Activated naive CD4-positive, alpha-beta T cell treated with anti-CD3 and anti-CD28 coated beads, Interleukin-2, amount 50 U/mL, for 72 hours (primary cell): ENCODE measurements at regions not wholly inside any gene's neighbourhood (a gene's known extent, or its start where the extent isn't known, plus 50 kb on each side); places are given as distances from the start of the nearest gene placed in this dataset.

Experiments used
- ATAC-seq, 2 donors: fragments of 150-1000 bp; cut with Tn5 transposase; 2 replicates each; pipeline ENCODE4 v1.10.0; 2021; ENCODE audit warnings: mild to moderate bottlenecking in 2 of 2, moderate library complexity in 2 of 2
- DNase-seq, 2 donors: peaks; one replicate each; pipeline ENCODE4 v3.0.0; 2021 to 2022; ENCODE audit warnings: low spot score in 2 of 2
- H3K27ac Mint-ChIP-seq, 2 donors: one replicate each; pipeline ENCODE4 v1.8.0; 2022; ENCODE audit warnings: mild to moderate bottlenecking in 2 of 2, mixed read lengths in 2 of 2
- H3K36me3 Mint-ChIP-seq, 2 donors: one replicate each; pipeline ENCODE4 v1.8.0; 2022; ENCODE audit warnings: mixed read lengths in 2 of 2
- H3K9me3 Mint-ChIP-seq, 2 donors: one replicate each; pipeline ENCODE4 v1.8.0; 2022; ENCODE audit warnings: mixed read lengths in 2 of 2

DNA sequence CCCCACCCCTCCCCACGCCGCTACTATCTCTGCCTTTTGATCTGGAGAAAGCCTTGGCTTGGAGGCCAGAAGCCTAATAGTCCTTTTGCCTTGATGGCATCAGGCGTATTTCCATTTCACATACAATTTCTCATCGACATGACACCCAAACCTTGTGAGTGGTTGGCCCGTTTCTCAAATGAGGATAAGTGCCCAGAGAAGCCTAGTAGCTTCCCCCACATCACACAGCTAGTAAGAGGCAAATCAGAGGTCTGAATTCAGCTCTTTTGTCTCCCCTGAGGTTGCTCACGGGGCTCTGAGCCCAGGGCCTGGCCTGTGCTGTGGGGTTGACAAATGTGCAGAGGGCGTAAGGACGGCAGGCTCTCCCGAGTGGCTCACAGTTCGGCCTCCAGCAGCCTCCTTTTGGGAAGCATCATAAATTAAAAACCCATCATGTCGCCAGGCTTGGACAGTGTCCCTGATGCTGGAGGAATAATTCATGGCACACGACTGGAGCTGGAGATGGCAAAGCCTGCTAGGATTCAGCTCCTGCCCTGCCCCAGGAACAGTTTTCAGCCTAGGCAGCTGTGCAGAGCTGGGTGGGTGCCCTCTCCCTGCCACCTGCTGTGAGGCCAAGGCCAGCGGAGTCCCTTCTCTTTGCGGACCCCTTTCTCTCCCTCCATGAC lies 263.8 kb downstream of the NSG2 start:
- no peak for ATAC-seq
- no peak overlapping the region for H3K27ac Mint-ChIP-seq
- no peak for DNase-seq
- no peaks in the 10 kb centered on the region for H3K9me3 Mint-ChIP-seq
- H3K36me3 Mint-ChIP-seq: no peaks in the 10 kb centered on the region

DNA sequence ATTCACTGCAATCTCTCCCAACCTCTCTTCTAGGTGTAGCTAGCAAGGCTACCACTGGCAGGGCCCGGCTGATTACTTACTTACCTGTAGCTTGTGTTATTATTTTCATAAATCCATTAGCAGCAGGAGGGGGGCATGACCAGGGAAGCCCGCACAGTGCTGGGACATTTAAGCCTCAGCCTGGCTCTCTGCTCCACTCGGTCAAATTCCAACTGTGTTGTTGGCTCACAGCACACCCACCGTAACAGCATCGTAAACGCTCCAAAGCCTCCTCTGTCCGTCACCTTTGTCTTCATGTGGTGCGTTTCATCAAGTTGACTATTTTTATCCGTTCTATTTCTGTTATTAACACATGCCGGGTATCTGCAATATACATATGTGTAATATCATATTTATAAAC lies 264.7 kb downstream of the NSG2 start:
- H3K36me3 Mint-ChIP-seq: no peaks in the 10 kb centered on the region
- no peak overlapping the region for H3K27ac Mint-ChIP-seq
- DNase-seq (no peak), ATAC-seq (no peak)
- H3K9me3 Mint-ChIP-seq: no peaks in the 10 kb centered on the region

GRCh38 chr5:174310706-174311105 lies 265.2 kb downstream of the NSG2 start:
- Mint-ChIP-seq H3K27ac (no peak overlapping the region), H3K36me3 (no peaks in the 10 kb centered on the region), H3K9me3 (no peaks in the 10 kb centered on the region)
- DNase-seq (no peak), ATAC-seq (no peak)

DNA sequence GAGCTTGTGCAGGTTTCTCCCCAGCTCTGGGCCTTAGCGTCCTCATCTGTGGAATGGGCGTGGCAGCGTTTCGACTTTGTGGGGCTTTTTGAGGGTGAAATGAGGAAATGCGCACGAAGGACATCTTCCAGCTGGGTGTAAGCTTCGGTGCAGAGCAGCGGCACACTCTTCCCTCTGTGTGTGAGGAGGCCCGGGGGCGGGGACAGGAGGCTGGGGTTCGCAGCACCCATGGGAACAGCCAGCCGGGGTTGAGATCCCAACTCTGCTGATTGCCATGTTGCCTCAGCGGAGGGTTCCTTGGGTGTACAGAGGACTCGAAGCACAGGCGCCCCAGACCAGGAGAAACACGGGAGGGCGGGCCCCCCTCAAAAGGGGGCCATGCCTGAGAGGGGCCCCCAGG lies 265.6 kb downstream of the NSG2 start:
- H3K36me3 Mint-ChIP-seq: no peaks in the 10 kb centered on the region
- no peak overlapping the region for H3K27ac Mint-ChIP-seq
- DNase-seq (no peak), ATAC-seq (no peak)
- H3K9me3 Mint-ChIP-seq: no peaks in the 10 kb centered on the region

DNA sequence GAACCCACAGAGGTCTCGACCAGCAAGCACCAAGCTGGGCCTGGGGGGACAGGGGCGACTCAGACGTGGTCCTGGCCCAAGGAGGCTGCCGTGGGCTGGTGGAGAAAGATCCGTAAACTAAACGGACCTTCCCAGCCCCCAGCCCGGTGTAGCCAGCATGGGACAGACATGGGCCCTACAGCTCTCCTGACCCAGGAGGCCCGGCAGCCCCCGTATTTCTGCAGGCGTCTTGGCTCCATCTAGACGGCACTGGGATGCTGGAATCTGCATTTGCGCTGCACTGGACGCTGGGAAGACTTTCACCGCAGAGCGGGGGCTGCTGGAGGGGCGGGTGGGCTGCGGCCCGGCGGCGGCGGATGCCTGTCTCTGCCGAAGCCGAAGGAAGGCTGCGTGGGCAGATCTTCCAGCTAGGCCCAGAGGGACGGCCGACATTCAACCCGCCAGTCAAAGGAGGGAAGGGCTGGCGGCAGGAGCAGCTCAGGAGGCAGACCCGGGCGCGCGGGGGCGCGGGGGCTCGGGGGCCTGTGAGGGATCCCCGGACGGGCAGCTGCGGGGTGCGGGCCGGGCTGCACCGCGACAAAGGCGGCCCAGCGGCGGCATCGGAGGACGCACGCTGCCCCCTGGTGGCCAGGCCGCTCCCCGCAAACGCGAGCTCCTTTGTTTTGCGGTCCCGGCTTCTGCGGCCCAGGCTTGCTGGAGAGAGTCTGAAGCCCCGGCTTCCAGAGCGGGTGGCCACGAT lies 266.2 kb downstream of the NSG2 start:
- peak; percentile 52 to 86 for ATAC-seq
- Mint-ChIP-seq H3K9me3 (no peaks in the 10 kb centered on the region), H3K36me3 (no peaks in the 10 kb centered on the region), H3K27ac (no peak overlapping the region)
- peak; percentile 57 to 77 for DNase-seq

GRCh38 chr5:174312270-174312617 lies 266.7 kb downstream of the NSG2 start:
- DNase-seq (no peak), ATAC-seq (peak in 1 of 2 donors; percentile 55)
- H3K9me3 Mint-ChIP-seq: no peaks in the 10 kb centered on the region
- no peak overlapping the region for H3K27ac Mint-ChIP-seq
- no peaks in the 10 kb centered on the region for H3K36me3 Mint-ChIP-seq

GRCh38 chr5:174312641-174313040 lies 267.1 kb downstream of the NSG2 start:
- H3K36me3 Mint-ChIP-seq: no peaks in the 10 kb centered on the region
- H3K27ac Mint-ChIP-seq: no peak overlapping the region
- H3K9me3 Mint-ChIP-seq: no peaks in the 10 kb centered on the region
- no peak for DNase-seq
- ATAC-seq: no peak

DNA sequence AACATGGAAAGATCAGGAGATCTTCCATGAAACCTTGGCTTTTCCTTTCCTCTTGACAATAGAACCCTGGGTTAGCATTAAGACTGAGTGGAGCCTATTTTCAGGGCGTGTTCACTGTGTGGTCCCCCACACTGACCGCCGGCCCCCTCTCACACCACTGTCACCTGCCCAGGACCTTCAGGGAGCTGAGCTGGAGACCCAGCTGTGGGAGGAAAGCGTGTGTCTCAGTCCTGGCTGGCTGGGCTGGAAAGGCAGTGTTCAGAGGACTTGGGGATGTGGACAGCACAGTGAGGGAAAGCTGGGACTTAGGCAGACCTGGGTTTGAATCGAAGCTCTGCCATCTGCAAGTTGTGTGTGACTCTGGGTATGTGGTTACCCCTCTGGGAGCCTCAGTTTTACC lies 268.1 kb downstream of the NSG2 start:
- no peak for DNase-seq
- Mint-ChIP-seq H3K9me3 (no peaks in the 10 kb centered on the region), H3K27ac (no peak overlapping the region), H3K36me3 (no peaks in the 10 kb centered on the region)
- ATAC-seq: no peak

- no peak for ATAC-seq
- no peak overlapping the region for H3K27ac Mint-ChIP-seq
These were observed 268.8 kb downstream of the NSG2 start for GRCh38 chr5:174314261-174314660.

DNA sequence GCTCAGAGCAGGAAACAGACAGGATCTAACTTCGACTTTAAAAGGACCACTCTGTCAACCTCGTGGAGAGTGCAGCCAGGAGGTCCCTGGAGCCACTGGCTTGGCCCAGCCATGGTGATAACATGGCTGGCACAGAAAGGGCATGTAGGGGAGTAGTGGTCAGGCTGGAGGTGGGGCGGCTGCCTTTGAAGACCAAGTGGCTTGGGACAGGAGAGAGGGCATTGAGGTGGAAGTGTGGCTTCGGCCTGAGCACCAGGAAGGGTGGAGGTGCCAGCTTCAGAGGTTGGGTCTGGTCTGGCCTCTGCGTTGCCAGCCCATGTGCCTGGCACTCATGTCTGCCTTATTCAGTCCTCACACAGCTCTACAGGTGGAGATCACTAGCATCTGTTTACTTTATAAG lies 270.0 kb downstream of the NSG2 start:
- DNase-seq (no peak), ATAC-seq (no peak)
- Mint-ChIP-seq H3K27ac (no peak overlapping the region), H3K36me3 (no peaks in the 10 kb centered on the region), H3K9me3 (no peaks in the 10 kb centered on the region)

More at GRCh38 chr5:174314261-174314660, 268.8 kb downstream of the NSG2 start:
- H3K9me3 Mint-ChIP-seq: no peaks in the 10 kb centered on the region
- DNase-seq: no peak
- H3K36me3 Mint-ChIP-seq: no peaks in the 10 kb centered on the region

DNA sequence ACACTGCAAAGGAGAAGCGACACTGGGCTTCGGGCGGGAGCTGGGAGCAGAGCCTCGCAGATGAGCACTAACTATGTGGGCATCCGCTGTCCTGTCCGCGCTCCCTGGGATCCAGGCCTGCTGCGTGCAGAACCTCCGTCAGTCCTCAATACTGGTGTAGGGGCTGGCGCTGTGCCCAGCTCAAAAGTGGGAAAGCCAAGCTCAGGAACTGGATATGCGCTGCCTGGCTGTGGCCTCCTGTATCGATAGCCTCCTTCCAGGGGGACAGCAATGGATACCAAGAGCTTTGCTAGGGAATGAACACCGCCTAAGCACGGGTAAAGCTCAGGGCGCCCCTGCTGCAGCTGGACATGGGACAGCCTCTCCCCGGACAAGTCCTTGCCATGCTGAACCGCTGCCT lies 270.4 kb downstream of the NSG2 start:
- ATAC-seq: no peak
- Mint-ChIP-seq H3K9me3 (no peaks in the 10 kb centered on the region), H3K36me3 (no peaks in the 10 kb centered on the region), H3K27ac (no peak overlapping the region)
- no peak for DNase-seq

DNA sequence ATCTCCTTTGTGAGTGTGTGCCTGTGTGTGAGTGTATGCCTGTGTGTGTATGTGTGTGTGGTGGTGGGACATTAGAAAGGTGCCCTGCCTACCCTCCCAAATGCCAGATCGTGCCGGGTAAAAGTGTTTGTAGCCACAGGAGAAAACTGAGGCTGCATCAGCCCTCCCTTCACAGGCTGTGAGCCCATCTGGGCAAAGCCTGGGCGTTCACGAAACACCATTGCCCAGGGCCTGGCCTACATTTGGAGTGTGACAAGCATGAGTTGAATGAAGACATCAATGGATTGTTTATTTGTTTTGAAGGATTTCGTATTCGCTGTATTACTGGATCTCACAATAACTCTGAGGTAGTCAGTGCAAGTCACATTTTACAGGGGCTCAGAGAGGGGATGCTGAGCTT lies 270.8 kb downstream of the NSG2 start:
- DNase-seq: no peak
- no peak overlapping the region for H3K27ac Mint-ChIP-seq
- no peak for ATAC-seq
- H3K9me3 Mint-ChIP-seq: no peaks in the 10 kb centered on the region
- H3K36me3 Mint-ChIP-seq: no peaks in the 10 kb centered on the region

DNA sequence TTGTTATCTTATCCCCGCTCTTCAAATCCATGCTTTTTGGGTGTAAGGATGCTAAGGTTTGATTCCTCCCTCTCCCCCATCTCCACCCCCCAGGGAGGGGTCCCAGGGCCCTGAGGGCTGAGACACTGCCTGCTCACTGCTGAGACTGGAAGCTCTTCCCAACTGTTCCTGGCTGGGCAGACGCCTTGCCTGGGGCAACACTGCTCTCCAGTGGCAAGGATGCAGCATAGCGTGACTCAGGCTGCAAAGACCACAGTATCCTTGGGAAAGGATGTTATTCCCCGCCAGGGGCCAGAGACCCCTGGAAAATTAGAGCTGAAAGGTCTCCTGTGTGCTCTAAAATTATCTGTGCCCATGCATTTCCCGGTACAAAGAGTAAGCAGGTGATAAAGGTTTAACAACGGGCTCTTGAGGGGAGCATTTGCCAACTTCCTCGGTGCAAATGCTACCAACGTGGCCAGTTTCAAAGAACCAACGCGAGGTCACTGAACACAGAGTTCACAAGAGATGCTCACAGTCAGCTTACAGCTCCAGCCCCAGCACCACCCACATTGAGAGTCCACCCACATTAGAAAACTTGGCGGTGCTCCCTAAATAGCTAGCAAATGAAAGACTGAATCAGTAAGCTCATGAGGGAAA lies 271.9 kb downstream of the NSG2 start:
- no peak overlapping the region for H3K27ac Mint-ChIP-seq
- ATAC-seq: peak in 1 of 2 donors; percentile 38
- no peaks in the 10 kb centered on the region for H3K9me3 Mint-ChIP-seq
- no peaks in the 10 kb centered on the region for H3K36me3 Mint-ChIP-seq
- DNase-seq: no peak

- no peak overlapping the region for H3K27ac Mint-ChIP-seq
- no peak for ATAC-seq
- no peaks in the 10 kb centered on the region for H3K36me3 Mint-ChIP-seq
These were observed 273.1 kb downstream of the NSG2 start for GRCh38 chr5:174318578-174318977.

GRCh38 chr5:174319551-174319950 lies 274.0 kb downstream of the NSG2 start:
- Mint-ChIP-seq H3K9me3 (no peaks in the 10 kb centered on the region), H3K27ac (no peak overlapping the region), H3K36me3 (no peaks in the 10 kb centered on the region)
- ATAC-seq: no peak
- DNase-seq: no peak

More at GRCh38 chr5:174318578-174318977, 273.1 kb downstream of the NSG2 start:
- no peaks in the 10 kb centered on the region for H3K9me3 Mint-ChIP-seq
- no peak for DNase-seq

DNA sequence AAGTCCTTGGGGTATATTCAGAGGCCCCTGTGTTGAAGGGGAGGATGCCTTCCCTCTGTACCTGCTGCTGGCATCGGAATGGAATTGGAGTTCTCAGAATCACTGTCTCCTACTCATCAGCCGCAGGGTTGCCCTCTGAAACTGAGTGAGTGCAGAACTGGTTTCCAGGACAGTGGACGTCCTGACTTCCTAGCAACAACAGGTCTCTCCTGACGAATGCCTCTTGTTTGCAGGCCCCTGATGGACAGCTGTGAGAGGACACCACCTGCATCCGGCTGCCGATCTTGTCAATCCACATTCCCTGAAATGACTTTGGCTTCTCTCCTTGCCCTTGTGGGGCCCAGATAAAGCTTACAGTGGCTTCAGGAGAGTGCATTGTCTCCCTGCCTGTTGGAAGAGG lies 274.5 kb downstream of the NSG2 start:
- Mint-ChIP-seq H3K36me3 (no peaks in the 10 kb centered on the region), H3K27ac (no peak overlapping the region), H3K9me3 (no peaks in the 10 kb centered on the region)
- ATAC-seq (no peak), DNase-seq (no peak)

- DNase-seq (no peak), ATAC-seq (peak in 1 of 2 donors; percentile 67)
- H3K9me3 Mint-ChIP-seq: no peaks in the 10 kb centered on the region
- no peaks in the 10 kb centered on the region for H3K36me3 Mint-ChIP-seq
- H3K27ac Mint-ChIP-seq: peak overlapping the region in 1 of 2 donors; percentile 47
These were observed 278.4 kb downstream of the NSG2 start for GRCh38 chr5:174323878-174324281.

DNA sequence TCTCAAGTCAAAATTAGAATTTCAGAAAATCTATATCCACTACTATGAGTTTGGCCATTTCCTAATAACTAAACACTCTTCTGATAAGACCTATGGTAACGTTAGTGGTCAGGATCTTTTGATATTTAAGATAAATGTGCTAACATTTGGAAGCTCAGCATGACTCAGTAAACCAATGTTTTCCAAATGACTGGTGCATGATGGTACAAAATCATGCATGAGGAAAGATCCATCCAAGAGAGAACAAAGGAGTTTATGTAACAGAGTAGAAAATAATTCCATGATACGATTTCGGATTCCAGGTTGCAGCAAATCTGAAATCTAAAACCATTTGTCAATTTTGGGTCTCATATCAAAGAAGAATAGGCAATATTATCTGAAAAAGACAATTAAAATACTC lies 279.2 kb downstream of the NSG2 start:
- Mint-ChIP-seq H3K9me3 (no peaks in the 10 kb centered on the region), H3K27ac (no peak overlapping the region), H3K36me3 (no peaks in the 10 kb centered on the region)
- no peak for ATAC-seq
- DNase-seq: no peak
